Tibial nerve (tissue), 4 donors: ENCODE measurements at regions not wholly inside any gene's neighbourhood (a gene's known extent, or its start where the extent isn't known, plus 50 kb on each side); places are given as distances from the start of the nearest gene placed in this dataset.

ENCODE experiments used
- CTCF ChIP-seq, 5 experiments: fragments of 200-600 bp in 3 of 5; fragments of 450-650 bp in 2 of 5; sonication (generic) in 3 of 5; IDR thresholded peaks; one replicate each; pipeline ENCODE4 v1.5.1; 2016 to 2019; ENCODE audit warnings: antibody characterized with exemption in 5 of 5, mild to moderate bottlenecking in 3 of 5, moderate library complexity in 2 of 5
- EP300 ChIP-seq, 2 donors: sonication (generic); formaldehyde crosslinking; IDR thresholded peaks; one replicate each; pipeline ENCODE4 v1.6.1; 2017; ENCODE audit warnings: antibody characterized with exemption in 2 of 2, mild to moderate bottlenecking in 1 of 2
- POLR2A ChIP-seq, 2 donors: fragments of 450-650 bp; IDR thresholded peaks; one replicate each; pipeline ENCODE4 v1.6.1; 2017; ENCODE audit warnings: antibody characterized with exemption in 2 of 2, mild to moderate bottlenecking in 2 of 2, moderate library complexity in 2 of 2

- no peak for TF ChIP-seq CTCF (IDR thresholded peaks at IDR 0.05)
- no peak for TF ChIP-seq EP300 (IDR thresholded peaks at IDR 0.05)
- TF ChIP-seq POLR2A (IDR thresholded peaks at IDR 0.05) = no peak
These were observed 652.2 kb upstream of the RGMB start for GRCh38 chr5:98121036-98121936.
